Activated T-cell treated with anti-CD3 and anti-CD28 coated beads, Interleukin-2, amount 50 U/mL, for 48 hours (primary cell): ENCODE measurements at regions not wholly inside any gene's neighbourhood (a gene's known extent, or its start where the extent isn't known, plus 50 kb on each side); places are given as distances from the start of the nearest gene placed in this dataset.
A peak's percentile ranks its signal among the peaks of the same experiment; 100 is the strongest.

ENCODE experiments used
- DNase-seq, 2 experiments: peaks; one replicate each; pipeline ENCODE4 v3.0.0-alpha.2; 2020

DNA sequence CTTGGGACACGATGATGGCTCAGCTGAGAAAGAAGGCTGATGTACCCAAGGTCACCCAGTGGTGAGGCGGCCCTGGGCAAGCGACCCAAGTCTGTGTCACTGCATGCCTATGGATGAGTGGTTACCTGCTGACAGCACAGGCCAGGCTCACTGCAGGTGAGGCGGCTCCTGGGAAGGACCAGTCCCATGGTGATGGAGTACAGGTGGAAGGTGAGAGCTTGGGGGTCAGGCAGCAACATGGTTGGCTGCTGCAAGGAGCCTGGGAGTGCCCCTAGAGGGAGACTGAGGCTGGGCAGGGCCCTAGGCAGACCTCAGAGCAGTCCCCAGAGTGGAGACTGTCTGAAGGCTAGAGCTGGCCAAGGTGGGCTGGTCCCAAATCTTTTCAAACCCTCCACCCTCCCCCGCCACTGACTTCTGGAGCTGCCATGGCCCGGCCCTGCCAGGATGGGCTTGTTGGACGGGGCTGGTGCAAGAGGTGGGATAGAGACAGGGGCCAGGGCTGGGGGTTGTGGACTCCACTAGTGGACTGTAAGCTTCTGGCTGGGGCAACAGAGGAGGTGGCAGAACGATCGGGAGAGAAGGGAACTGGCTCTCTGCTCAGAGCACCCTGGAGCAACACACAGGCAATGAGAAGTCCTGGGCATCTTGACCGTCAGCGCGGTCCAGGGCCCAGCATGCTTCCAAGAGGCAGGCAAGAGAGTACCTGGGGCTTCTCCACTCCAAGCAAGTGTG, 72.5 kb upstream of the SLC6A11 start:
- DNase-seq = no peak

DNA sequence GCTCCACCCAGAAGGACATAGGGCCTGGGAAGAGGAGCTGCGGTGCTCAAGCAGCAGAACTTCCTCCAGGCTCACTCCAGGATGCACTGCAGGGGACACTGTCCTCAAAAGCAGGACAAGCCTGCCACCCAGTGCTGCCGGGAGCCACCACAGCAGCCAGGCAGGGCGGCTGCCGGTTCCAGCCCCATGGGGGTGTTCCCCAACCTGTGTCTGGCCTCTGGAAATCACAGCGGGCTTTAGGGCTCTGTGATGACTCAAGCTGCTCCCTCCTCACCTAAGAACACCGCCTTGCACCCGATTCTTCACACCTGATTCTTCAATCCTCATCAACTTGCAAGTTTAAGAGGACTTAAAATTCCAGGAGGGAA, 71.9 kb upstream of the SLC6A11 start:
- DNase-seq = peak; percentile 33 to 37

DNA sequence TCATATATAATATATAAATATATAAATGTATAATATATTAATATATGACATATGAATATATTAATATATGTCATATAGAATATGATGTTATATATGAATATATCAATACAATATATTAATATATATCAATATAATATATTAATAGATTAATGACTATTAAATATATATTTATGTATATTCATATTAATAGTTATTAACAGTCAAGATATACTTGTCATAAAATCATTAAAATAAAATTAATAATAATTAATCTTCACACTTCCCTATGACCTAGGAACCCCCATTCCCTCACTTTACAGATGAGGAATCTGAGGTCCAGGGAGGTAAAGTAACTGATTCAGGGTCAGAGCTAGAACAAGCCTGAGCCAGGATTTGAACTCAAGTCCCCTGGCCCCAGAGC, 70.6 kb upstream of the SLC6A11 start:
- no peak for DNase-seq

DNA sequence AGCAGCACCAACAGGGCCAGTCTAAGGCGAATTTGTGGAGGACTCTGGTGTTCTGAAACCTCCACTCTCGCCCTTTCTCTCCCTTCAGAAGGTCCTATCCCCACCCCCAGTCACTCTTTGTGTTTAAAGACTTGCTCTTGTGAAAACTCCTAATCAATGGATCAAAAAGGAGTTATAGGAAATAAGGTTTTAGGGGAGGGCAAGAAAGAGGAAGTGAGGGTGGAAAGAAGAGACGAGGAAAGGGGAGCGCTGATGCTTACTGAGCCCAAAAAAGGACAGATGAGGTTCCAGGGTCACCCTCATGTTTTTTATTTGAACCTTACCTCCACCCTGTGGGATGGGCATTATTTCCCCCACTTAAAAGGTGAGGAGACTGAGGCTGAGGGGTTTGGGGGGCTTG, 70.0 kb upstream of the SLC6A11 start:
- DNase-seq = no peak

DNA sequence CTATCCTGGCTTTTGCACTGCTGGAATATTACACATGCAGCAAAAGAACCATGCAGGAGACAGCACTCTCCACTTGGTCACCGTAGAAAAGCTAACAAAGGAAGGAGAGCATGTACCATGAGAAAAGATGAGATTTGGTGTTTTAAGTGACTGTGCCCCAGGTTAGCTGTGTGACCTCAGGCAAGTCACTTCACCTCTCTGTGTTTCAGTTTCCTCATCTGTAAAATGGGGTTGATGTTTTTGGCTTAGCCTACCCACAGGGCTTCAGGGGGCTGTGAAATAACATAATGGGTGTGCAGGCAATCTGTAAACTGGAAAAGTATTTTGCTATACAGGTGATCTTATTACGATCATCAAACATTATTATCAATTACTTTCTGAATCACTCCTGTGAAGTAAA, 69.3 kb upstream of the SLC6A11 start:
- DNase-seq = no peak

DNA sequence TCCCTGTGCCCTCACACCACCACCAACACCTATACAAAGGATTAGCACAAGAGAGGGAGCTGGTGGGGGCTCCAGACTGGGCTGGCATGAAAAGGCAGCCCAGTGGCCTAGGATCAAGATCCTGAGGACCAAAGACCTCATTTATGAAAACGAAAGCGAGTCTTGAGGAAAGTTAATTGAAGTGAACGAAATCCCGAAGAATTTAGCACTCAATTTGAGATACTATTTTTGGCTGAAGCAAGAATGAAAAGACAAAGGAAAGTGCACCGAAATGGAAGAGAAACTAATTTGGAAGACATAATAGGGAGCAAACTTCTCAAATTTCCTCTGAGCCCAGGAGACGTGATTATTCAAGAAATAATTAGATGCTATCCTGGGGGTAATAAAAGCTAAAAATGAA, 68.7 kb upstream of the SLC6A11 start:
- no peak for DNase-seq

DNA sequence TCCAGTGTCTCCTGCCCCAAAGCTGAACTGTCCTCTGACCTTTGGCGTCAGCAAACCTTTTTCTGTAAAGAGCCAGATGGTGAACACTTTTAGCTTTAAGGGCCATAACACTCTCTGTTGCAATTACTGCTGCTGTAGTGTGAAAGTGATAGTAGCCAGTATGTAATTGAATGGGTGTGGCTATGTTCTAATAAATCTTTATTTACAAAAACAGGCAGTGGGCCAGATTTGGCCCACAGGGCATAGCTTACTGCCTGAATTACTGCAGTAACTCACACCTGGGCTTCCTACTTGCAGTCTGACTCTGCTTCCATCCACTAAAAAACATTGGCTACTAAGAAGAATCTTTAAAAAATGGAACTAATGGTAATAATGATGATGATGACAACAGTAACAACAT, 68.0 kb upstream of the SLC6A11 start:
- DNase-seq = no peak

DNA sequence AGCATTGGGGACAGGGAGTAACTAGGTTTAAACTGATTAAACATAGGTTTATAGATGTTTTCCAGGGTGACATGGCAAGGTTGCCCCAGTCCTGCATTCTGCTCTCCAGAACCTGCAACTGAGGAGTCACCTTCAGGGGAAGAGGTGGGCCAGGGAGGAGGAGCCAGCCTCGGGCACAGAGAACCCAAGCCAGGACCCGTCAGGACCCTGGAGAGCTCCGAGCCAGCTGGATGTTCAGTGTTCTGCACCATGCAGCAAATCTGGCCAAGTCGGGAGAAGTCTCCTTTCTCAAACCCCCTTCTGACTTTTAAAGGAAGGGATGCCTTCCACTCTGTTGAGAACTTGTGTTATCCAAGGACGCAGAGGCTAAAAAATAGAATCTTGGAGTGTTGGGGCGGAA, 62.1 kb upstream of the SLC6A11 start:
- peak; percentile 47 to 62 for DNase-seq

DNA sequence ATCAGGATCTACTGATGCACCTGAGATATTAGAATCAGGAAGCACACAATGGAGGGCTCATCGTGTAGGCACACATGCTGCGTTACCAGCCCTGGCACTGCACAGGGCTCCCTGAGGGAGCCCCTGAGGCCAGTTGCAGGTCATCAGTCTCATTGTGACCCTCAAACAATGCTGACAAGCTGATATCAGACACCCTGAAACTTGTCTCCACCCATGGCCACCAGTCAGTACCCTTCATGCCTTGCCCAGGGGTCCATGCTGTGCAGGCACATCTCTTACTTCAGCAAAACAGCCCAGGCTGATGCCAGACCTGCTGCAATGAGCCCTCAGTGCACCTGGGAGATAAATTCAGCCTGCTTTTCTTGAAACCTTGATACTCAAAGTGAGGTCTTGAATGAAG, 59.5 kb upstream of the SLC6A11 start:
- no peak for DNase-seq

DNA sequence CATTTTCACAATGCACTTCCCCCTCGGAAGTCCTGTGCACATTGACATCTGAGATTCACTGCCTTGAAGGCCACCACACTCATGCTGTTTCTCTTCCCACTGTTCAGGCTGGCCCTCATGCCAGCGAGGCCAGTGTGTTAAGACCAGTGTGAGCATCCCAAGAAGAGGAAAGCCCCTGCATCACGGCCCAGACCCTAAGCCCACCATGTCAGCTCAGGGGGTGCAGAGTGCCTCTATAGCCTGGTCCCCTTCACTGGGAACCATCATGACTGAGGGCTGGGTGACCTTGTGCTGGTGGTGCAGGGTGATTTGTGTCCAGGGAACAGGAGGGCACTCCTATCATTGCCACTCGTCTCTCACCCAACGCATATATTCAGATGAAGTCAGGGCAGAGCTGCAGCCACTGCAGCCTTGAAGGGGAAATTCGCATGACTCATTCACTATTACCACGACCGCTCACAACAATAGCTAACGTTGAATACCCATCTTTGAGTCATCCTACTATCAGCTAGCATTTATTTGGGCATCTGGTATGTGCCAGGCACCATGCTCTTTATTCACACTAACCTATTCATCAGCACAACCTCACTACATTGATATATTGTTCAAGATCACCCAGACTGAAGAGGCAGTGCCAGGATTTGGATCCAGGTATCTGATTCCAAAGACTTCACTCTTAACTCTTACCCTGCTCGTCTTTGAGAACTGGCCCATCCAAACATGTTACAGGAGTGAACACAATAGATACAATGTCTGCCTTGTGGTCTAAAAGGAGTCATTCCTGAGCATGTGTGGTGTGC, 58.8 kb upstream of the SLC6A11 start:
- peak; percentile 30 to 32 for DNase-seq

DNA sequence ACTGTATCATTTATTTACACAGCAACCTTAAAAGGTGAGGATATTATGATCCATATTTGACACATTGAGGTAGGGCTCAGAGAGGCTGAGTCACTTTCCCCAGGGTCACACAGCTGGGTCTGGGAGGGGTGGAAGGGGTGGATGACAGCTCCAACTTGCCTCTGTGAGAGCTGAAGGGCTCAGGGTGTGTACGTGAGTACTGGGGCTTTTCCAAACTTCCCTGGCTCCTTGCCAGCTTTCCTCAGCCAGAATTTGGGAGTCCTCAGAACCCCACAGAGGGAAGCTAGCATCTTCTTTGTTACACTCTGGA, 58.3 kb upstream of the SLC6A11 start:
- DNase-seq = peak; percentile 35 to 46

DNA sequence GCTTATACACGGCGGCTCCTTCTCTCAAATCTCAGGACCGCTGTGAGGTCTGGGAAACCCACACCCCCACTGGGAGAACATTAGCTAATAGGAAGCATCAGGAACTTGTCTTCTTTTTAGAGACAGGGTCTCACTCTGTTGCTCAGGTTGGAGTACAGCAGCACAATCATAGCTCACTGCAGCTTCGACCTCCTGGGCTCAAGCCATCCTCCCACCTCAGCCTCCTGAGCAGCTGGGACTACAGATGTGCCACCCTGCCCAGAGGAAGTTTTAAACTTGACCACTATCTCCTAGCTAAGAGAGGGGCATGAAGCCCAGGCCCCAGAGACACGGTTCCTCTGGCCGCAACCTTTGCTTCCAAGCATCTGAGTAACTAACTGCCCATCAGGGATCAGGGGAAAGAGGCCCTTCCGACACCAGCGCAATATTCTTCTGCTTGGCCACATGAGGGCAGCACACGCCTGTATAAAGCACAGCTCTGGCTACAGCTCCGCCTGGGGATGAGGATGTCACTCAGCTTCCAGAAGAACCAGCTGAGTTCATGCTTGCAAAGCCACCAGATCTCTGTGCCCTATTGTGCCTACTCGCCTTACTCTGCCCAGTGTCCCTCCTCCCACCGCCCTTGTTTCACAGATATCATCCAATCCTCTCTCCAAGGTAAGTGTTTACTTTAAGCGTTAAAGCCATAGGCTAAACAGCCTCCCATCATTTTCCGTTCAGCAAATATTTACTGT, 57.6 kb upstream of the SLC6A11 start:
- DNase-seq = peak; percentile 50 to 69

DNA sequence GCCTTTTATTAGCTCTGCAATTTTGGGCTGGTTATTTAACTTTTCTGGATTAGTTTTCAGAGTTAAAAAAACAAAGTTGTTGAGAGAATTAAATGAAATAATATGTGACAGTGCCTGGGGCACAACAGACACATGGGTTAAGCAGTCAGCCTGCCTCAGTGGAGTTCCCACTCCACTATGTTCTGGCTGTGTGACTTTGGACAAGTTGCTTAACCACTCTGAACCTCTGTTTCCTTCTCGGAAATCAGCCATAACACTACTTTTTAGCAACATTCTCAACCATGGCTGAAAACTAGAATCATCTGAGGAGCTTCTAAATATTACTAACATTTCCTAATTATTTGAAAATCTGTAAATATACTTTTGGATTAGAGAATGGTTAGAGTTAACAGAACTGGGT, 56.5 kb upstream of the SLC6A11 start:
- DNase-seq = no peak

DNA sequence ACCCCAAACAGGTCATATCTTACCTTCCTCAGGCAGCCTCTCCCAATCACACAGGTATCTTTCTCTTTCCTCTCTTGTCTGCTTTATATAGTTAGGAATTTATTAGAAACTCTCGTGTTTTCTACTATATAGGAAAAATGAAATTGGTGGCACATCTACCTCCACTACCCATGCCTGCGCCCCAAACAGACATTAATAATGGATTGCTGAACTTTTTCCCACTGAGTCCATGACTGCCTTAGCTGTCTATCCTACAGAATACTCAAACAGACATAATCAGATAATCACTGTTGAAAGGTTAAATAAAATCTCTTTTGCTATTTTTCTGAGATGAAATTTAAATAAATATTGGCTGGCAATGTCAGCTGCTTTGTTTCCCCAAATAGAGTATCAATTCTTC, 55.8 kb upstream of the SLC6A11 start:
- DNase-seq = no peak

DNA sequence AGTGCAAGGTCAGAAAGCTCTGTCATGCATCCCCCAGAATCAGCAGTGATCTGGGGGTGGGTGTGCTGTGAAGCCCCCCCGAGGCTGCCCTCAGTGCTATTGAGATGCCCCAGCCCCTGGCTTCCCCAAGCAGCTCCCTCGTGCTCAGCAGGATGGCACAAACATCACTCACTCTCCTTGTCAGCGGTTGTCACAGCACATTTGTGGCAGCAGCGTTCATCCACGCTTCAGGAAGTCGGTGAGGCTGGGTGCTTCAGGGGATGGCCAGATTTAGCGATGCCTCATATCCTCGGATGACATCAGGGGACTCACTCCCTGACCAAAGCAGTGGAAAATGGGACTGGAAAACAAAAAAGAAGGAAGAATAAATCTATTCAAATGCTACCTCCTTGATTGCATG, 54.4 kb upstream of the SLC6A11 start:
- no peak for DNase-seq

DNA sequence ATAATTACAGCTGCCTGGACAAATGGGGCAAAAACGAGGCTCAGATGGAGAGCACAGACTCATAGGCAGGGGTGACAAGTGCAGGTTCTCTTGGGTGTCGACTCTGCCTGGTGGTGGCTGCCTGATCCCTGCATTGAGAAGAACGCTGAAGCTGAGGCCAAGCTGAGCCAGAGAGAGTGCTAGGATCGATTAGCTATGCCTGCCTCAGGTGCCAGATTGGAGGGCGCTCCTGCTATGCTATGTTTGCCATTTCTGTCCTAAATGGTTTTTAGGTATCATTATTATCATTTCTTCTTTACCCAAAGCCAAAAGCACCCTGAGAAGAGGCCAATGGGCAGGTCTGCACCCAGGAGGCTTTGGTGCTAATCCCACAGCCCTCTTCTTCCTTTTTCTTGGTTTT, 53.9 kb upstream of the SLC6A11 start:
- DNase-seq = no peak

DNA sequence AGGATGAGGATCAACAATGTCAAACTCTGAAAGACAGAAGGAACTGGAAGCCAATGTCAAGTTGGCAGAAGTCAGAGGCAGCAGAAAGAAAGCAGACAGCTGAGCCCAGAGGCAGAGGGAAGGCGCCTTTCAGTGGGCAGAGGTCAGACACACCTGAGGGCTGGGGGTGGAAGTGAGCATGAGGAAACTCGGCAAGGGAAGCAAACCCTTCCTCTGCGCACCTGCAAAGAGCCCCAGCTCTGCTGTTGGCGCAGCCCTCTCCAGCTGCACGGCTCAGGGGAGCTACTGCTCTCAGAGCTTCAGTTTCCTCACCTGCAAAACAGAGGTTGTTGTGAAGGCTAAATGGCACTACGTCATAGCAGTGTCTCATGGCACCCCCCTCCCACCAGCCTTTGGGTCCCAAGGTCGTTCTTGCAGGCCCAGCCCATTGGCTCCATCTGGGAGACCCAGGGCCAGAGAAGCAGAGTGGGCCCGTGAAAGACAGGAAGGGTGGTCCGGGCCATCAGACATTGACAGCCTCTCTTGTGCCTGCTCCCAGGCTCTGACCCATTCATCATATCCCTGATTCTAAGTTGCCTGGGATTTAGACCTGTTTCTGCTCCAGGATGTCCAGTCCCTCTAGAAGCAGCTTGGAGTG, 53.3 kb upstream of the SLC6A11 start:
- no peak for DNase-seq

DNA sequence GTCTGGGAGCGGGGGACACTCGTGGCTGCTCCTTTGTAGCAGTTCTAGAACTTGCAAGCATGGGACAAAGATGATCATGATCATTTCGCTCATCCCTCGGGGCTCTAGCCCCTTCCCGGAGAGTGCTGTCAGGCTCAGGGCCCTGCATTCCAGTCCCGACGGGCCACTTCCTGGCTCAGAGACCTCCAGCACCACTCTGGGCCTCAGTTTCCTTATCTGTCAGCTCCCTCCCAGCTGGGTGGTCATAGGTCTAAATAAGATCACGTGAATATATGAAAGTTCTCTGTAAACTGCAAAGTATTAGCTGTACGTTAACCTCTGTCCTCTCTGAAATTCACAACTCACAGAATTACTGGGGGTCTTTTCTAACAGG, 52.8 kb upstream of the SLC6A11 start:
- DNase-seq = no peak

DNA sequence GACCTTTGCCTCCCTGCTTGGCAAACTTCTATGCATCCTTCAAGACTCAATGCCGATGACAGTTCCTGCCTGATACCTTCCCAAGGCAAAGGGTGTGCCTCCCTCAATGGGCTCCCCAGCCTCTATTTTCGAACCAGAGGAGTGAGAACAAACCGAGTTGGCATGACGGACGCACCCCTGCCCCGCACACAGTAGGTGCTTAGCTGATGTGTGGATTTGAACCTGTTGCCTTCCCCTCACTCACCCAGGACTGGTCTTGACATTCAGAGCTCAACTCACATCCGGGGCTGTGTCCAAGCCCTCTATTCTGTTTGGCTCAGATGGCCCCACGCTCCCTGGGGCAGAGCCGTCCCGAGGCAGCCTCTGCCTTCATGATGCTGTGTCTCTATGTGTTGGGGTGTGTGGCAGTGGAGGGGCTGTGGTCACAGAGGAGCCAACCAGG, 52.2 kb upstream of the SLC6A11 start:
- DNase-seq = no peak

DNA sequence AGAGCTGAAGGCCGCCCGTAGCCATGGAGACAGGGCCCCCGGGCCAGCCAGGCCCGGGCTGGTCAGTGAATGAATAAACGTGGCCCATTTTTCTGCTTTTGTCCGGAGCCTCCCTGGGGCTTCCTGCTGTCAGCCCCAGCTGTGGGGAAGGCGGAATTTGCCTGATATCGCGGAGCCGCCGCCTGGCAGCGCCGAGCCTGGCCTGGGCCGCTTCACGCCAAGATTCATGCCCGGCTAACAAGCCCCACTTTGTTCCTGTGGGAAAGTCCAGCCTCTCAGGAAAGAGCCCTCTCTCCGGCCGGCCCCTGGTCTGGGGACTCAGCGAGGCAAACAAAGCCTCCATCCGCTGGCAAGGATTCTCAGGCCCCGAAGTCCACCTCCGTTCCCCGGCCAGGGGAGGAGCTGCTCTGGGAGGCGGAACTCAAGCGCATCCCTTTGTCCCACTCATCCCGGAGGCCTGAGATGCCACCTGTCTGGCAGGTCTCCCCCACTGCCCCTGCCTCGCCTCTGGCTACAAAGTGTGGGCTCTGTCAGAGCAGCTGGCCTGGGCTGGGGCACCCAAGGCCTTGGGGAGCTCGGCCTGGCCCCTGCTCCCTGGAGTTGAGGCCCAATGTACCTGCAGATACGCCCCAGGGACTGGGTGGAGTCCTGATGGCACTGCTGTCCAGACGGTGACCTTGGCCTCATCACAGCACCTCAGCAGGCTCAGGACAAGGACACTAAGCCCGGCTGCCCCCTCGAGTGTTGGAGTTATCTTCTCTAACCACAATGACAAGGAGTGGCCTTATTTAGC, 51.6 kb upstream of the SLC6A11 start:
- no peak for DNase-seq

DNA sequence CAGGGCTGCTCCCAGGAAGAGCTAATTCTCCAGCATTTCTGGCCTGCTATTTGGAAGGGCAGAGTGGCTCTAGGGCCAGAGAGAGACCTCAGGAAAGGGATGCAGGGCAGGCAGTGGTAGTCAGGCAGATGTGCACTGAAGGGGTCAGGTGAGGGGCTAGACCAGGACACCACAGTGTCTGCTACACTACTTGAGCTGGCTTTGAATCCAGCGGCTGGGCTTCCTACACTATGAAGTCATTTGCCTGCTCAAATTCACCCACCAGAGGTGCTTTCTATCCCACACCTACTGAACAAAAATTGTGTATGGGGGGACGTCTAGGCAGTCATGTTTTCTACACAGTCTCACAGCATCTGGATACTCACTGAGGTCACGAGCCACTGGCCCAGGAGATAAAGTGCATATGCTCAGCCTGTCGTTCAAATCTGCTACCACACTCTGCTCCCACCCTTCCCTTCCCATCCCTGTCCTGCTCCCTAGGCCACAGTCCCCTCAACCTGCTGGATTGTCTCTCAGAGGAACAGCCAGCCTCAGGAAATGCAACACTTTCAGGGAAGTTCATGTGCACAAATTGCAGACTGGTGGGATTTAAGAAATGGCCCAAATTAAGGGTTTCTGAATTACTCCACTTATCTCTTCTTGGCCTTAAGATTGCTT, 49.9 kb upstream of the SLC6A11 start:
- DNase-seq = no peak
